Progenitor cell of endocrine pancreas (in vitro differentiated cells): ENCODE measurements at regions not wholly inside any gene's neighbourhood (a gene's known extent, or its start where the extent isn't known, plus 50 kb on each side); places are given as distances from the start of the nearest gene placed in this dataset.
A peak's percentile ranks its signal among the peaks of the same experiment; 100 is the strongest.

Experiments used
- DNase-seq: peaks from one replicate; pipeline ENCODE4 v3.0.0; 2021; ENCODE audit warnings: low spot score; ENCODE audit not compliant: unreplicated experiment
- H3K27ac Mint-ChIP-seq: 2 replicates; pipeline ENCODE4 v1.8.0; 2021; ENCODE audit warnings: mild to moderate bottlenecking, moderate library complexity, mixed read lengths
- H3K27me3 Mint-ChIP-seq: 2 replicates; pipeline ENCODE4 v1.8.0; 2021; ENCODE audit warnings: mixed read lengths
- H3K36me3 Mint-ChIP-seq: 2 replicates; pipeline ENCODE4 v1.8.0; 2022; ENCODE audit warnings: mixed read lengths; ENCODE audit not compliant: insufficient read depth
- H3K4me1 Mint-ChIP-seq: 2 replicates; pipeline ENCODE4 v1.8.0; 2021; ENCODE audit warnings: low read depth, mixed read lengths
- H3K4me3 Mint-ChIP-seq: 2 replicates; pipeline ENCODE4 v1.8.0; 2021; ENCODE audit warnings: low read depth, mild to moderate bottlenecking, moderate library complexity, mixed read lengths
- H3K9me3 Mint-ChIP-seq: 2 replicates; pipeline ENCODE4 v1.8.0; 2021; ENCODE audit warnings: low read depth, mixed read lengths
- TF ChIP-seq, protein P1 (sequence below): fragments of 200-600 bp; sonication (generic); IDR thresholded peaks from one replicate; pipeline ENCODE4 v1.5.0; 2021; ENCODE audit warnings: antibody characterized with exemption, mild to moderate bottlenecking; ENCODE audit not compliant: unreplicated experiment

DNA sequence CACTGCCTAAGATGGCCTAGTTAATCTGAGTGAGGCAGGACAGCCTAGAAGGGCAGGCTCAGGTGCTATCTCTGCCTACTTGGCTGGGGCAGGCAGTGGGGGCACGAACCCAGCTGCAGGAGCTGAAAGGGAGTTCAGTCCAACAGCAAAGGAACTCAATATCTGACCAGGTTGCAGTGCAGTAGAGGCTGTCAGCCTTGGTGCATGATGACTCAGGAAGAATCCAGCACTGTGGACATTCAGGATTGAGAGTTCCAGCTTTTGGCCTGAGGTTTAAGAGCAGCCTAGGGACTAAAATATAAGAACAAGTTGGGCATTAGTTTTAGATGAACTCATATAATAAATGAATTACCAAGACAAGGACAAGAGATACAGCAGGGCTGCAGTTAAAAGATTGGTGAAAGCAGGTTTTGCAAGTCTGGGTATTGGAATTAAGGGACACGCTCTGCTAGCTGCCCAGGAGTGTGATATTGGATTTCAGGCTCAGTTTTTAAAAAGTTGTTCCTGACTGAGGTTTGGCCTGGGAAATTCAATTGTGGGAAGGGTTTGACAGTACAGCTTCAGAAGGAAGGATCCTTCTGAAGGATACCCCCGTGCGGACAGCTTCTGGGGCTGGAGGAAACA is 64.7 kb upstream of the ATG10 start:
- Mint-ChIP-seq H3K27me3 (peaks cover 53% of the 10 kb centered on the region), H3K4me3 (no peak overlapping the region), H3K27ac (peak overlapping the region; percentile 10), H3K36me3 (no peaks in the 10 kb centered on the region), H3K4me1 (peaks cover 44% of the 10 kb centered on the region), H3K9me3 (no peaks in the 10 kb centered on the region)
- DNase-seq, result no peak
- TF ChIP-seq, protein P1, sequence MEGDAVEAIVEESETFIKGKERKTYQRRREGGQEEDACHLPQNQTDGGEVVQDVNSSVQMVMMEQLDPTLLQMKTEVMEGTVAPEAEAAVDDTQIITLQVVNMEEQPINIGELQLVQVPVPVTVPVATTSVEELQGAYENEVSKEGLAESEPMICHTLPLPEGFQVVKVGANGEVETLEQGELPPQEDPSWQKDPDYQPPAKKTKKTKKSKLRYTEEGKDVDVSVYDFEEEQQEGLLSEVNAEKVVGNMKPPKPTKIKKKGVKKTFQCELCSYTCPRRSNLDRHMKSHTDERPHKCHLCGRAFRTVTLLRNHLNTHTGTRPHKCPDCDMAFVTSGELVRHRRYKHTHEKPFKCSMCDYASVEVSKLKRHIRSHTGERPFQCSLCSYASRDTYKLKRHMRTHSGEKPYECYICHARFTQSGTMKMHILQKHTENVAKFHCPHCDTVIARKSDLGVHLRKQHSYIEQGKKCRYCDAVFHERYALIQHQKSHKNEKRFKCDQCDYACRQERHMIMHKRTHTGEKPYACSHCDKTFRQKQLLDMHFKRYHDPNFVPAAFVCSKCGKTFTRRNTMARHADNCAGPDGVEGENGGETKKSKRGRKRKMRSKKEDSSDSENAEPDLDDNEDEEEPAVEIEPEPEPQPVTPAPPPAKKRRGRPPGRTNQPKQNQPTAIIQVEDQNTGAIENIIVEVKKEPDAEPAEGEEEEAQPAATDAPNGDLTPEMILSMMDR, result no peak

DNA sequence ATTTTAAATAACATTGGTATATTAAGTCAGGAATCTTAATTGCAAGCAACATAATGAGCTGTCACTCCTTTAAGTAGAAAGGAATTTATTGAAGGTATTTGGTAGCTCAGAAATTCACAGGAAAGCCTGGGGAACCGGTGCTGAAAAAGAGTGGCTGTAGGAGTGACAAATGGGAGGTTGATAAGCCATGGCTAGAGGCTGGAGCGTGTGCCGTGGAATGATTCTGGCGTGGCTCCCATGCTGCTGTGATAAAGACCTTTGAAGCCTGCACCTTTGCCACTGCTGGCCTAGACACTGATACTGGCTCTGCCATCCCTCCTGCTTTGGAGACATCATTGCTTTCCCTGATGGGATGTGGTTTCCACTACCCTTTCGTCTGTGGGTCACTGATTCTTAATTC is 65.7 kb upstream of the ATG10 start:
- no peak overlapping the region for H3K4me3 Mint-ChIP-seq
- TF ChIP-seq, protein P1, result no peak
- H3K9me3 Mint-ChIP-seq, result peaks cover 7% of the 10 kb centered on the region
- no peak for DNase-seq
- peaks cover 45% of the 10 kb centered on the region for H3K27me3 Mint-ChIP-seq
- peaks cover 3% of the 10 kb centered on the region for H3K36me3 Mint-ChIP-seq
- peaks cover 44% of the 10 kb centered on the region for H3K4me1 Mint-ChIP-seq
- H3K27ac Mint-ChIP-seq, result no peak overlapping the region

DNA sequence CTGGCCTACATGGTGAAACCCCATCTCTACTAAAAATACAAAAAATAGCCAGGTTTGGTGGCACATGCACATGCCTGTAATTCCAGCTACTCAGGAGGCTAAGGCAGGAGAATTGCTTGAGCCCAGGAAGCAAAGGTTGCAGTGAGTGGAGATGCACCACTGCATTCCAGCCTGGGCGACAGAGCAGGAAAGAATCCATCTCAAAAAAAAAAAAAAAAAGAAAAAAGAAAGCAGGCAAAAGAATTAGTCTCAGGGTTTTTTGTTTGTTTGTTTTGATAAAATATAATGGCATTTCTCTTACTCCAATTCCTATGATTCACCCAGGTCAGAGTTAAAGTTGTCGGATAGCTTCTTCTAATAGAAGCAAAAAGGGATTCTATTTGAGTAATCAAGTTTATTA is 67.0 kb upstream of the ATG10 start:
- TF ChIP-seq, protein P1, result no peak
- H3K27me3 Mint-ChIP-seq, result peaks cover 34% of the 10 kb centered on the region
- peaks cover 43% of the 10 kb centered on the region for H3K4me1 Mint-ChIP-seq
- peaks cover 3% of the 10 kb centered on the region for H3K36me3 Mint-ChIP-seq
- DNase-seq, result no peak
- H3K9me3 Mint-ChIP-seq, result peaks cover 13% of the 10 kb centered on the region
- H3K4me3 Mint-ChIP-seq, result no peak overlapping the region
- H3K27ac Mint-ChIP-seq, result no peak overlapping the region

DNA sequence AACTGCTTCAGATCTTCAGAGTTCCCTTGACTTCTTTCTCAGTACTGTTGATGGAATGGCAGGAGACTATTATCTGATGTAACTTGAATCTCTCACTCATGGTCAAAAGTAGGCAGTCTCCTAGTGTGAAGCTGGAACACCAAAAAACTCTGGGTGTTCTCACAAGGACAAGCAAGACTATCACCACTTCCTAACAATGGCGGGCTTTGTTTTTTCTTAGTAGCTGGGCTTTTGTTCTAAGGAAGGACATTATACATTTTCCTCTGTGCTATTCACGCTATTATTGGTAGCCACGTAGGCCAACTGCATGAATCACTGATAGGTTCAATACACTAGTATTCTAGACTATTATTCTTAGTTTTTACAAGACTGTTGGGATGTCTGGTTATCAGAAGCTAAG is 67.7 kb upstream of the ATG10 start:
- Mint-ChIP-seq H3K27ac (no peak overlapping the region), H3K9me3 (peaks cover 17% of the 10 kb centered on the region), H3K4me1 (peaks cover 39% of the 10 kb centered on the region), H3K36me3 (peaks cover 4% of the 10 kb centered on the region), H3K27me3 (peaks cover 27% of the 10 kb centered on the region), H3K4me3 (no peak overlapping the region)
- TF ChIP-seq, protein P1, result no peak
- no peak for DNase-seq

DNA sequence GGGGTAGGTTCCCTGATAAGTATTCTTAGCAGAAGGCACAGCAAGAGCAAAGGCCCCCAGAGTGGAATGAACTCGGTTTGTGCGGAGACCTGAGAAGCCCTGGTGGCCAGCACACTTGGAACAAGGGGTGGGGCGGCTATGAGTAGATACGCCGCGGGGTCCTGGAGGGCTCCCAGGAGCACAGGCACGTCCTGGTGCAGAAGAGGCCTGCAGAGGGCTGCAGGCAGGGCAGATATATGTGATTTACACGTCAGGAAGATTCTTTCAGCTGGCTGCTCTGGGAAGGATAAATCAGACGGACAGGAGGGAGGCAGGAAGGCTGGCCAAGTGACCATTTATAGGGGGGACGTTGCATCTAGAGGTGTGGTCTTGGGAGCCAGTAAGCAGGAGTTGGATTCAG is 70.2 kb upstream of the ATG10 start:
- no peak overlapping the region for H3K27ac Mint-ChIP-seq
- peaks cover 8% of the 10 kb centered on the region for H3K27me3 Mint-ChIP-seq
- DNase-seq, result no peak
- H3K4me1 Mint-ChIP-seq, result peaks cover 14% of the 10 kb centered on the region
- peaks cover 4% of the 10 kb centered on the region for H3K36me3 Mint-ChIP-seq
- TF ChIP-seq, protein P1, result no peak
- H3K4me3 Mint-ChIP-seq, result no peak overlapping the region
- H3K9me3 Mint-ChIP-seq, result peaks cover 17% of the 10 kb centered on the region
